ENCODE measurements at regions not wholly inside any gene's neighbourhood (a gene's known extent, or its start where the extent isn't known, plus 50 kb on each side); places are given as distances from the start of the nearest gene placed in this dataset.

- H3K27me3 ChIP-seq (ENCODE audit: low read depth), result no peaks in the 10 kb centered on the region
Observed at GRCh38 chr15:89393056-89393455, 58.4 kb upstream of the POLG start.

GRCh38 chr15:89391685-89392257 is 57.1 kb upstream of the POLG start:
- no peak for DNase-seq (ENCODE audit: low spot score in 2 of 2)
- no peaks in the 10 kb centered on the region for H3K27me3 ChIP-seq (ENCODE audit: low read depth)

More at GRCh38 chr15:89393056-89393455, 58.4 kb upstream of the POLG start:
- Histone ChIP-seq H3K36me3 (replicated peaks) (no peaks in the 10 kb centered on the region), H3K4me1 (no peaks in the 10 kb centered on the region), H3K9me3 (no peaks in the 10 kb centered on the region), H3K4me3 (no peak overlapping the region)
- DNase-seq (ENCODE audit: low spot score in 2 of 2), result no peak
- in situ Hi-C loops (cut with MboI; ENCODE audit: low sequenced_read_pairs), result no loop called here

GRCh38 chr15:89389841-89390603 is 55.4 kb upstream of the POLG start:
- no peaks in the 10 kb centered on the region for H3K4me1 ChIP-seq
- H3K9me3 ChIP-seq, result no peaks in the 10 kb centered on the region
- H3K27me3 ChIP-seq (ENCODE audit: low read depth), result no peaks in the 10 kb centered on the region
- DNase-seq (ENCODE audit: low spot score in 2 of 2), result no peak
- no peak overlapping the region for H3K4me3 ChIP-seq
- in situ Hi-C loops (cut with MboI; ENCODE audit: low sequenced_read_pairs), result no loop called here
- no peaks in the 10 kb centered on the region for H3K36me3 ChIP-seq (replicated peaks)

More at GRCh38 chr15:89391685-89392257, 57.1 kb upstream of the POLG start:
- Histone ChIP-seq H3K4me3 (no peak overlapping the region), H3K4me1 (no peaks in the 10 kb centered on the region), H3K36me3 (replicated peaks) (no peaks in the 10 kb centered on the region), H3K9me3 (no peaks in the 10 kb centered on the region)
- in situ Hi-C loops (cut with MboI; ENCODE audit: low sequenced_read_pairs), result no loop called here

GRCh38 chr15:89387140-89387903 is 52.7 kb upstream of the POLG start:
- Histone ChIP-seq H3K9me3 (no peaks in the 10 kb centered on the region), H3K4me1 (peaks cover 7% of the 10 kb centered on the region; the same call in 1 of the 2 replicates), H3K4me3 (no peak overlapping the region), H3K36me3 (replicated peaks) (no peaks in the 10 kb centered on the region), H3K27me3 (ENCODE audit: low read depth) (no peaks in the 10 kb centered on the region)
- no peak for DNase-seq (ENCODE audit: low spot score in 2 of 2)
- in situ Hi-C loops (cut with MboI; ENCODE audit: low sequenced_read_pairs), result no loop called here

- Histone ChIP-seq H3K4me3 (no peak overlapping the region), H3K9me3 (no peaks in the 10 kb centered on the region), H3K27me3 (ENCODE audit: low read depth) (no peaks in the 10 kb centered on the region), H3K4me1 (peaks cover 7% of the 10 kb centered on the region; the same call in 1 of the 2 replicates), H3K36me3 (replicated peaks) (no peaks in the 10 kb centered on the region)
- DNase-seq (ENCODE audit: low spot score in 2 of 2), result no peak
- in situ Hi-C loops (cut with MboI; ENCODE audit: low sequenced_read_pairs), result no loop called here
Observed at GRCh38 chr15:89385596-89386331, 51.1 kb upstream of the POLG start.

Data from HAP-1 (cell line).